ENCODE measurements at regions not wholly inside any gene's neighbourhood (a gene's known extent, or its start where the extent isn't known, plus 50 kb on each side); places are given as distances from the start of the nearest gene placed in this dataset.

GRCh38 chr5:54764102-54765090 is 221.0 kb downstream of the ESM1 start:
- Histone ChIP-seq H3K9me3 (ENCODE audit: control insufficient read depth, low read depth, low read length) (no peaks in the 10 kb centered on the region), H4K20me1 (ENCODE audit: control insufficient read depth, extremely low read depth, insufficient read depth, low read length) (no peaks in the 10 kb centered on the region), H3K27ac (ENCODE audit: control insufficient read depth, insufficient read depth, low read length) (no peak overlapping the region), H3K79me2 (ENCODE audit: control insufficient read depth, insufficient read depth, low read length) (no peaks in the 10 kb centered on the region), H3K4me3 (ENCODE audit: control insufficient read depth in 2 of 3, extremely low read depth in 1 of 3, insufficient read depth in 2 of 3, low read depth in 1 of 3, low read length in 3 of 3) (no peak overlapping the region), H2AFZ (ENCODE audit: control insufficient read depth, low read length) (no peak overlapping the region), H3K27me3 (ENCODE audit: control insufficient read depth, extremely low read depth, insufficient read depth, low read length) (no peaks in the 10 kb centered on the region), H3K4me1 (ENCODE audit: control insufficient read depth, extremely low read depth, insufficient read depth, low read length) (no peaks in the 10 kb centered on the region), H3K9ac (ENCODE audit: control insufficient read depth, extremely low read depth, insufficient read depth, low read length) (no peak overlapping the region), H3K9me1 (ENCODE audit: control insufficient read depth, extremely low read depth, insufficient read depth, low read length) (no peaks in the 10 kb centered on the region), H3K36me3 (ENCODE audit: control insufficient read depth in 2 of 2, extremely low read depth in 1 of 2, insufficient read depth in 2 of 2, low read length in 2 of 2) (no peaks in the 10 kb centered on the region), H3K4me2 (ENCODE audit: control insufficient read depth, extremely low read depth, insufficient read depth, low read depth, low read length) (no peak overlapping the region)
- DNase-seq (ENCODE audit: low read depth, low spot score) (no peak), FAIRE-seq (no peak)
- dilution Hi-C loops (cut with MboI; ENCODE audit: extremely low pct_ligation_motif_present, low sequenced_read_pairs): no loop called here
- no peak for TF ChIP-seq EZH2 (IDR thresholded peaks at IDR 0.05; ENCODE audit: low read length)
- TF ChIP-seq CTCF (optimal IDR thresholded peaks at IDR 0.05 in 1 of 3, IDR thresholded peaks at IDR 0.05 in 1 of 3, conservative IDR thresholded peaks at IDR 0.05 in 1 of 3; ENCODE audit: extremely low read depth in 1 of 3, insufficient read depth in 2 of 3, low read length in 3 of 3): no peak

- Histone ChIP-seq H3K36me3 (ENCODE audit: control insufficient read depth in 2 of 2, extremely low read depth in 1 of 2, insufficient read depth in 2 of 2, low read length in 2 of 2) (no peaks in the 10 kb centered on the region), H3K9ac (ENCODE audit: control insufficient read depth, extremely low read depth, insufficient read depth, low read length) (no peak overlapping the region), H2AFZ (ENCODE audit: control insufficient read depth, low read length) (no peak overlapping the region), H3K4me1 (ENCODE audit: control insufficient read depth, extremely low read depth, insufficient read depth, low read length) (peaks cover 14% of the 10 kb centered on the region), H3K79me2 (ENCODE audit: control insufficient read depth, insufficient read depth, low read length) (no peaks in the 10 kb centered on the region), H3K27ac (ENCODE audit: control insufficient read depth, insufficient read depth, low read length) (no peak overlapping the region), H3K27me3 (ENCODE audit: control insufficient read depth, extremely low read depth, insufficient read depth, low read length) (no peaks in the 10 kb centered on the region), H4K20me1 (ENCODE audit: control insufficient read depth, extremely low read depth, insufficient read depth, low read length) (no peaks in the 10 kb centered on the region), H3K4me2 (ENCODE audit: control insufficient read depth, extremely low read depth, insufficient read depth, low read depth, low read length) (no peak overlapping the region), H3K9me3 (ENCODE audit: control insufficient read depth, low read depth, low read length) (no peaks in the 10 kb centered on the region), H3K4me3 (ENCODE audit: control insufficient read depth in 2 of 3, extremely low read depth in 1 of 3, insufficient read depth in 2 of 3, low read depth in 1 of 3, low read length in 3 of 3) (no peak overlapping the region), H3K9me1 (ENCODE audit: control insufficient read depth, extremely low read depth, insufficient read depth, low read length) (no peaks in the 10 kb centered on the region)
- dilution Hi-C loops (cut with MboI; ENCODE audit: extremely low pct_ligation_motif_present, low sequenced_read_pairs): no loop called here
- DNase-seq (ENCODE audit: low read depth, low spot score) (no peak), FAIRE-seq (no peak)
- no peak for TF ChIP-seq CTCF (optimal IDR thresholded peaks at IDR 0.05 in 1 of 3, IDR thresholded peaks at IDR 0.05 in 1 of 3, conservative IDR thresholded peaks at IDR 0.05 in 1 of 3; ENCODE audit: extremely low read depth in 1 of 3, insufficient read depth in 2 of 3, low read length in 3 of 3)
Observed at GRCh38 chr5:54761213-54761701, 224.1 kb downstream of the ESM1 start.

Data from keratinocyte (primary cell).